ENCODE measurements at regions not wholly inside any gene's neighbourhood (a gene's known extent, or its start where the extent isn't known, plus 50 kb on each side); places are given as distances from the start of the nearest gene placed in this dataset.

GRCh38 chr14:104322531-104323366 is 184.4 kb downstream of the KIF26A start:
- no peaks in the 10 kb centered on the region for H3K4me1 ChIP-seq (ENCODE audit: control insufficient read depth in 1 of 2, insufficient read depth in 2 of 2, low read length in 2 of 2)
- no peak for DNase-seq
- no peak overlapping the region for H4K8ac ChIP-seq (ENCODE audit: low read depth, low read length)
- no peak overlapping the region for H3K4ac ChIP-seq (ENCODE audit: low read depth, low read length)
- H4K12ac ChIP-seq (ENCODE audit: low read depth, low read length): no peak overlapping the region
- no peak overlapping the region for H3K4me3 ChIP-seq (ENCODE audit: low read depth, low read length)
- H3K23ac ChIP-seq (ENCODE audit: low read length): no peak overlapping the region
- no CpG with 5 or more reads among the region's 28 CpGs for WGBS (ENCODE audit: extremely low coverage, insufficient coverage, insufficient read length)
- no peaks in the 10 kb centered on the region for H3K27me3 ChIP-seq (ENCODE audit: insufficient read depth, low read length)
- no peak overlapping the region for H3K9ac ChIP-seq (ENCODE audit: low read length)
- H3K9me3 ChIP-seq (ENCODE audit: insufficient read depth, low read depth, low read length): peaks cover 2% of the 10 kb centered on the region
- no peak overlapping the region for H3K27ac ChIP-seq (ENCODE audit: low read depth, low read length)
- H2AFZ ChIP-seq (ENCODE audit: insufficient read depth, low read length, poor library complexity): no peak overlapping the region
- no peaks in the 10 kb centered on the region for H3K36me3 ChIP-seq (ENCODE audit: control insufficient read depth in 1 of 2, insufficient read depth in 2 of 2, low read length in 2 of 2)
- no peak overlapping the region for H4K91ac ChIP-seq (ENCODE audit: low read depth, low read length)
- no peak overlapping the region for H3K4me2 ChIP-seq (ENCODE audit: low read length)
- H2AK5ac ChIP-seq (ENCODE audit: low read length): no peak overlapping the region
- no peaks in the 10 kb centered on the region for H3K79me2 ChIP-seq (ENCODE audit: control insufficient read depth, insufficient read depth, low read length, poor library complexity)
- H2BK5ac ChIP-seq (ENCODE audit: low read depth, low read length, poor library complexity): no peak overlapping the region
- no peak overlapping the region for H2BK12ac ChIP-seq (ENCODE audit: low read length)
- no peaks in the 10 kb centered on the region for H3K79me1 ChIP-seq (ENCODE audit: low read length)
- H3K18ac ChIP-seq (ENCODE audit: low read length): no peak overlapping the region
- H2BK120ac ChIP-seq (ENCODE audit: insufficient read depth, low read length, poor library complexity): no peak overlapping the region
- no peak overlapping the region for H3K14ac ChIP-seq (ENCODE audit: low read length)

GRCh38 chr14:104323551-104324175 is 185.3 kb downstream of the KIF26A start:
- no CpG with 5 or more reads among the region's 15 CpGs for WGBS (ENCODE audit: extremely low coverage, insufficient coverage, insufficient read length)
- H2BK5ac ChIP-seq (ENCODE audit: low read depth, low read length, poor library complexity): no peak overlapping the region

GRCh38 chr14:104326848-104327247 is 188.5 kb downstream of the KIF26A start:
- Histone ChIP-seq H3K4me1 (ENCODE audit: control insufficient read depth in 1 of 2, insufficient read depth in 2 of 2, low read length in 2 of 2) (no peaks in the 10 kb centered on the region), H2AK5ac (ENCODE audit: low read length) (no peak overlapping the region), H4K12ac (ENCODE audit: low read depth, low read length) (no peak overlapping the region), H2BK120ac (ENCODE audit: insufficient read depth, low read length, poor library complexity) (no peak overlapping the region), H3K18ac (ENCODE audit: low read length) (no peak overlapping the region), H3K4me2 (ENCODE audit: low read length) (no peak overlapping the region), H3K36me3 (ENCODE audit: control insufficient read depth in 1 of 2, insufficient read depth in 2 of 2, low read length in 2 of 2) (no peaks in the 10 kb centered on the region), H3K4me3 (ENCODE audit: low read depth, low read length) (no peak overlapping the region), H3K79me2 (ENCODE audit: control insufficient read depth, insufficient read depth, low read length, poor library complexity) (no peaks in the 10 kb centered on the region), H4K8ac (ENCODE audit: low read depth, low read length) (no peak overlapping the region), H3K79me1 (ENCODE audit: low read length) (no peaks in the 10 kb centered on the region), H3K14ac (ENCODE audit: low read length) (no peak overlapping the region), H2BK5ac (ENCODE audit: low read depth, low read length, poor library complexity) (no peak overlapping the region), H3K23ac (ENCODE audit: low read length) (no peak overlapping the region), H3K27me3 (ENCODE audit: insufficient read depth, low read length) (no peaks in the 10 kb centered on the region), H2BK12ac (ENCODE audit: low read length) (no peak overlapping the region), H3K9ac (ENCODE audit: low read length) (no peak overlapping the region), H3K4ac (ENCODE audit: low read depth, low read length) (no peak overlapping the region), H3K27ac (ENCODE audit: low read depth, low read length) (no peak overlapping the region), H3K9me3 (ENCODE audit: insufficient read depth, low read depth, low read length) (peaks cover 4% of the 10 kb centered on the region), H4K91ac (ENCODE audit: low read depth, low read length) (no peak overlapping the region), H2AFZ (ENCODE audit: insufficient read depth, low read length, poor library complexity) (no peak overlapping the region)
- DNase-seq: no peak
- no CpG with 5 or more reads among the region's 10 CpGs for WGBS (ENCODE audit: extremely low coverage, insufficient coverage, insufficient read length)

More at GRCh38 chr14:104323551-104324175, 185.3 kb downstream of the KIF26A start:
- H3K9ac ChIP-seq (ENCODE audit: low read length): no peak overlapping the region
- H3K14ac ChIP-seq (ENCODE audit: low read length): no peak overlapping the region
- no peak overlapping the region for H3K27ac ChIP-seq (ENCODE audit: low read depth, low read length)
- no peaks in the 10 kb centered on the region for H3K27me3 ChIP-seq (ENCODE audit: insufficient read depth, low read length)
- H2AK5ac ChIP-seq (ENCODE audit: low read length): no peak overlapping the region
- DNase-seq: no peak
- no peak overlapping the region for H3K23ac ChIP-seq (ENCODE audit: low read length)
- H3K4me1 ChIP-seq (ENCODE audit: control insufficient read depth in 1 of 2, insufficient read depth in 2 of 2, low read length in 2 of 2): no peaks in the 10 kb centered on the region
- H2AFZ ChIP-seq (ENCODE audit: insufficient read depth, low read length, poor library complexity): no peak overlapping the region
- no peaks in the 10 kb centered on the region for H3K79me1 ChIP-seq (ENCODE audit: low read length)
- no peak overlapping the region for H3K4ac ChIP-seq (ENCODE audit: low read depth, low read length)
- H2BK12ac ChIP-seq (ENCODE audit: low read length): no peak overlapping the region
- H3K4me3 ChIP-seq (ENCODE audit: low read depth, low read length): no peak overlapping the region
- no peaks in the 10 kb centered on the region for H3K79me2 ChIP-seq (ENCODE audit: control insufficient read depth, insufficient read depth, low read length, poor library complexity)
- no peak overlapping the region for H4K8ac ChIP-seq (ENCODE audit: low read depth, low read length)
- H4K91ac ChIP-seq (ENCODE audit: low read depth, low read length): no peak overlapping the region
- no peak overlapping the region for H3K4me2 ChIP-seq (ENCODE audit: low read length)
- H3K18ac ChIP-seq (ENCODE audit: low read length): no peak overlapping the region
- peaks cover 2% of the 10 kb centered on the region for H3K9me3 ChIP-seq (ENCODE audit: insufficient read depth, low read depth, low read length)
- no peaks in the 10 kb centered on the region for H3K36me3 ChIP-seq (ENCODE audit: control insufficient read depth in 1 of 2, insufficient read depth in 2 of 2, low read length in 2 of 2)
- no peak overlapping the region for H4K12ac ChIP-seq (ENCODE audit: low read depth, low read length)
- no peak overlapping the region for H2BK120ac ChIP-seq (ENCODE audit: insufficient read depth, low read length, poor library complexity)

GRCh38 chr14:104328607-104329006 is 190.2 kb downstream of the KIF26A start:
- no peak overlapping the region for H3K4me2 ChIP-seq (ENCODE audit: low read length)
- no peak overlapping the region for H2BK120ac ChIP-seq (ENCODE audit: insufficient read depth, low read length, poor library complexity)
- no peak overlapping the region for H3K23ac ChIP-seq (ENCODE audit: low read length)
- no peak overlapping the region for H3K9ac ChIP-seq (ENCODE audit: low read length)
- no peak for DNase-seq
- H3K18ac ChIP-seq (ENCODE audit: low read length): no peak overlapping the region
- no peak overlapping the region for H3K4me3 ChIP-seq (ENCODE audit: low read depth, low read length)
- no peak overlapping the region for H4K8ac ChIP-seq (ENCODE audit: low read depth, low read length)
- H4K91ac ChIP-seq (ENCODE audit: low read depth, low read length): no peak overlapping the region
- no peak overlapping the region for H2BK12ac ChIP-seq (ENCODE audit: low read length)
- H3K79me1 ChIP-seq (ENCODE audit: low read length): no peaks in the 10 kb centered on the region
- WGBS (ENCODE audit: extremely low coverage, insufficient coverage, insufficient read length): no CpG with 5 or more reads among the region's 5 CpGs
- H2AK5ac ChIP-seq (ENCODE audit: low read length): no peak overlapping the region
- no peak overlapping the region for H2AFZ ChIP-seq (ENCODE audit: insufficient read depth, low read length, poor library complexity)
- no peaks in the 10 kb centered on the region for H3K79me2 ChIP-seq (ENCODE audit: control insufficient read depth, insufficient read depth, low read length, poor library complexity)
- no peaks in the 10 kb centered on the region for H3K36me3 ChIP-seq (ENCODE audit: control insufficient read depth in 1 of 2, insufficient read depth in 2 of 2, low read length in 2 of 2)
- H3K4ac ChIP-seq (ENCODE audit: low read depth, low read length): no peak overlapping the region
- no peaks in the 10 kb centered on the region for H3K4me1 ChIP-seq (ENCODE audit: control insufficient read depth in 1 of 2, insufficient read depth in 2 of 2, low read length in 2 of 2)
- H3K27ac ChIP-seq (ENCODE audit: low read depth, low read length): no peak overlapping the region
- no peak overlapping the region for H2BK5ac ChIP-seq (ENCODE audit: low read depth, low read length, poor library complexity)
- H3K27me3 ChIP-seq (ENCODE audit: insufficient read depth, low read length): no peaks in the 10 kb centered on the region
- no peak overlapping the region for H3K14ac ChIP-seq (ENCODE audit: low read length)
- H4K12ac ChIP-seq (ENCODE audit: low read depth, low read length): no peak overlapping the region
- peaks cover 3% of the 10 kb centered on the region for H3K9me3 ChIP-seq (ENCODE audit: insufficient read depth, low read depth, low read length)
